Forelimb muscle (tissue), 1 donor: ENCODE measurements at regions not wholly inside any gene's neighbourhood (a gene's known extent, or its start where the extent isn't known, plus 50 kb on each side); places are given as distances from the start of the nearest gene placed in this dataset.
"Not testable (repeated sequence)": the region's sequence is repeated elsewhere in the genome, so short reads cannot be mapped to it uniquely, and the experiment has no call there.

ENCODE experiments used
- DNase-seq: peaks from one replicate; pipeline ENCODE4 v3.0.0-alpha.2; 2013; ENCODE audit warnings: low read depth

GRCh38 chr11:42975180-42975529, 336.6 kb upstream of the API5 start:
- no peak for DNase-seq

DNA sequence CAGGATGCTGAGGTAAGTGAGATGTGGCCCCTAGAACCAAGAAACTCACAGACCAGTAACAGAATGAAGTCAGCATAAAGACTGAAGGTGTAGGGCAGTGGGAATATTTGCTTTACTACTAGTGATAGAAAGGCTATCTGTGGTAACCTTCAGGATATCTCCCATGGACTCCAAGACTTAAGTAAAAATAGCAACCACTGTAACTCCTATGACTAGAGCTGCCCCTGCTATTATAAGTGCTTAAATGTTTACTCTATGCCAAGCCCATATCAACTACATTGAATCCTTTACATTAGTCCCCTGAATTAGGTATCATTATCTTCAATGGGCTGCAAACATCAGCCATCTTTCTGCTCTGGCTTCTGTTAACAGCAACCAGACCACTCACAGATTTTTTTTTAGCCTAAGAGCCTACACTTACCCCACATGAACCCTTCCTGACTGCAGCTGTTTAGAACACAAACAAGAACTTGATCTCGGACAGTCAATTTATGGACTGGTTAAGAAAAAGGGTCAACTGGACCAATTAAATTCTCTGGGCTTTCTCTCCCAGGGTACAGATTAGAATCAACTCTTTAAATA, 335.1 kb upstream of the API5 start:
- no peak for DNase-seq

GRCh38 chr11:42992594-42992993, 319.2 kb upstream of the API5 start:
- no peak for DNase-seq

DNA sequence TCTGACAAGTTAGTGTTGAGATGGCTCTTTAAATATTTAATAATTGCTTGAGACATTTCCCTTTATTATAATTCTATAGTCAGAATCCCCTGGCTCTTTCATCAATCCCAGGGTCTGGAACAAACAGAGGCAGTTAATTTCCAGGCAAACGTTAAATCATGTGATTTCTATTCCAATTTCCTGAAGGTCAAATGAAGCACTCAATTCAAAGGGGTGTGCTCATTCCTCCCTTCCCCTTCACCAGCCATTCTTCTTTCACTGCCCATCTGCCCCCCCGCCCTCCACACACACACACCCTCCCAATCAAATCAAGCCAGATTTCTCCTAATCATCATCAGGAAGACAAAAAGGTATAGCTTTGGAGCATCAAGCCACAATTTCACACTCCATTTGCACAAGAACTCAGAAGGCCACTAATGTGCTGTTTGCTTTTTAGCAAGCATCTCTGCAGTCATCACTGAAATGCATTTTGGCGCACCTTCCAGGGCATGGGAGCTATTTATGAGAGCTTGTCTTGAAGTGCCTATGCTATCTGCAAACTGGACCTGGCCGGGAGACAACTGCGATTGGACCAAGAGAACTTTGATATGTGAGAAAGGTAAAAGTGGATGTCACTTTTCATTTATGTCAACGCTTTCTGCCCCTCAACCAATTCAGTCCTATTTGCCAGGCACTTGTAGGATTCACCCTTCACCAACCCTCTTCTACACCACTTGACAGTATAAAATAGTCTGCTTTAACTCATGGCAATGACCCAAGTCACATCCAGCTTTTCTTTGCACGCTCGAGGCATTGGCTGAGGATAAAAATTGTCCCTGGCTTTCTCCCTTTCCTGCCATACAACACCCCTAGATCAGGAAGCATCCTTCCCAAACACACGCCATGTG, 315.1 kb upstream of the API5 start:
- DNase-seq, result no peak

- DNase-seq, result not testable (repeated sequence)
Measured at GRCh38 chr11:43004879-43005278, 306.9 kb upstream of the API5 start.

DNA sequence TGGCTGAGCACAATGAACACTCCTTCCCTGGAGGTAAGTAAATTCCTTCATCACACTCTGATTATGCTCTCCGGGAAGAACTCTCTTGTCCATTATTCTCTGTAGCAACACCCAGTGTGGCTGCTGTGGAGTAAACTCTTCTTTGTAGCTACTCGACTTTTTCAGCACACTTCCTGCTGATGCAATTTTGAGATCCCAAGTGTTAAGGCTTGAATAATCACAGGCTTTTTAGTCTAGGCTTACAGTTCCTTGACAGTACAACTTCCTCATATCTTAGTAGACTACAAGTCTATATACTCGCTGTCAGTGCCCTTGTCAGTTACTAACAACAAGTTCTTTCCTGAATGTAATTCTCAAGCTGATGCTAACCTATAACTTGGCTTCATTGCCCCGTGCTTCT, 301.8 kb upstream of the API5 start:
- DNase-seq, result no peak

GRCh38 chr11:43012606-43013005, 299.2 kb upstream of the API5 start:
- no peak for DNase-seq

DNA sequence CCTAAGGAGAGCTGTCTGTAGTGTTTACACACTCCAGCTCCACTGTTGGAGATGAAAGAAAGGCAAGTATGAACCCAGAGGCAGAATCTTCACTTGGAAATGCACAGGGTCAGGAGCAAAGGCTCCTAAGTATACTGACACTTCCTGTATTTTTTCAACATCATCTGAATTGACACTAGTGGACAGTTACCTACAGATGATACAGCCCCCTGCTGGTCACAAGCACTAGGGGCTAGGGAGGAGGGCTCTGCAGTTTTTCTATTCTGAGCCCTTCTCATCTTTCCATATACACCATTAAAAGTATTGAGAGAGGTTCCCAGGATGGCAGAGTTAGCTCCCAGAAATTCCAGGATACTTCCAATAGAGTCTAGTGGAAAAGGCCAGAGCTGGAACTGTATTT, 290.3 kb upstream of the API5 start:
- no peak for DNase-seq

- no peak for DNase-seq
Measured at GRCh38 chr11:43034341-43034740, 277.5 kb upstream of the API5 start.

- no peak for DNase-seq
Measured at GRCh38 chr11:43035086-43035485, 276.7 kb upstream of the API5 start.

DNA sequence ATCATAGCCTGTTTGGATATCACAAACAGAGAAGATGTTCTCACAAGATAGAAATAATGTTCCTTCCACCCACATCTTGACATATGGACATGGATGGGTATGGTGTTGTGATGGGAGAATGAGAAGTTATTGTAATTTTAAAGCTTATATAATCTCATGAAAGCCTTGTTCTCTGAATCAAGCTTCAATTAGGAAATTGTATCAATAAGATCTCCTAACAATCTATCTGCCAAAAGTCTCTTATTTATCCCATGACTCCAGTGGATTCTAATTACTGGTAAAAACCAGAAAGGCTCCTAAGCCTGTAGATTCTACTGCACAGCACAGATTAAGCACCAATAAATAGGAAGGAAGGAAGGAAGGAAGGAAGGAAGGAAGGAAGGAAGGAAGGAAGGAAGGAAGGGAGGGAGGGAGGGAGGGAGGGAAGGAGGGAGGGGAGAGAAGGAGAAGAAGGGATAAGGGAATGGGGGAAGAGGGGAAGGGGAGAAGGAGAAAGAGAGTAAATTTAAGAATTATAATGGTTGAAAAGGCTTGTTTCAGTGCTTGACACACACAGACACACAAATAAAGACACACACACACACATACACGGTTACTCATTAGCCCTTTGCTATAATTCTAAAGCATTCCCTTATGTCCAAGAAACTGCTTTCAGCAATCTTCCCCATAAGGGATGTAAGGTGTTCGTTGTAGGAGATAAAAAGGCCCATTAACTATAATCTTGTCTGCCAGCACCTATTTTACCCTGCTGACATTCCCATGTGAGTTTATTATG, 258.0 kb upstream of the API5 start:
- DNase-seq, result no peak

- no peak for DNase-seq
Measured at GRCh38 chr11:43067681-43068080, 244.1 kb upstream of the API5 start.

GRCh38 chr11:43071338-43071737, 240.5 kb upstream of the API5 start:
- no peak for DNase-seq

DNA sequence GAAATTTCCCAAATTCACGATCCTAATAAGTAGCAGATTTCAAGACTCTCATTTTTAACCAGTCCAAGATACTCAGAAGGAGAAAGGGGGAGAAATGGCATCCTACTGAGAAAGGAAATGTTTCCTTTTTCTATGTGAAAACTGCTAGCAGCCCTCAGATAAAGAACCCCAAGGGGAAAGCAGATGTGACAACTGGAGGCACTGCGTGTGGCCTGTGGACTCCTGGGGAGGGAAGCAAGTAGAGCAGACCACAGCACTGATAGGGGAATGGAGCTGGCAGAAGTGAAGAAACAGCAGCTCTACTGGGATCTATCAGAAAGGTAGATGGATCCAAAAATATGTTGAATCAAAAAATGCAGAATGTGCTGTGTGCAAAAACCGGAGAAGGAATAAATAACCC, 239.7 kb upstream of the API5 start:
- no peak for DNase-seq

DNA sequence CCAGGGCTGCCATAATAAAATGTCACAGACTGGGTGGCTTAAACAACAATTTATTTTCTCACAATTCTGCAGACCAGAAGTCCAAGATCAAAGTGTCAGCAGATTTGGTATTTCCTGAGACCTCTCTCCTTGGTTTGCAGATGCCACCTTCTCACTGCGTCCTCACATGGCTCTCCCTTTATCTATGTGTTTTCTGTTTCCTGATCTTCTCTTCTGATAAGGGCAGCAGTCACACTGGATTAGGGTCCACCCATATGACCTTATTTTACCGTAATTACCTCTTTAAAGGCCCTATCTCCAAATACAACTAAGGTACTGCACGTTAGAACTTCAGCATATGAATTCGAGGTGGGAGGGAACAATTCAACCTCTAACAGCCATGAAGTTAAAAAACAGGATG, 238.9 kb upstream of the API5 start:
- no peak for DNase-seq

DNA sequence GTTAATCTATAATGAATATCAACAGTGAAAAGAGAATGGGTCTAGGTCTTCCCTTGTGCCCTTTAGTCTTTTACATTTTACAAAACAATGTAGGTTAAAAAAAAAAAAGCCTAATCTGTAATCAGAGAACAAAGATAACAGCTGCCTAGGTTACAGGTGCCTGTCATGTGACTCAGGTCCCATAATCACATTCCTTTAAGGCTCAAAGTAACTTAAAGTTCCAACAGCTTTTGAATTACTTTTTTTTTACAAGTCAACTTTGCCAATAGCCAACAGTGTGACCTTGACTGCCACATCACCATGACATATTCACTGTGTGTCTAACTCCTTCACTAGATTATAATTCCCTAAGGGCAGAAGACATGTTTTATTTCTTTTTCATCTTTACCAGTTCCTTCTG, 237.0 kb upstream of the API5 start:
- no peak for DNase-seq

- no peak for DNase-seq
Measured at GRCh38 chr11:43101113-43101512, 210.7 kb upstream of the API5 start.

DNA sequence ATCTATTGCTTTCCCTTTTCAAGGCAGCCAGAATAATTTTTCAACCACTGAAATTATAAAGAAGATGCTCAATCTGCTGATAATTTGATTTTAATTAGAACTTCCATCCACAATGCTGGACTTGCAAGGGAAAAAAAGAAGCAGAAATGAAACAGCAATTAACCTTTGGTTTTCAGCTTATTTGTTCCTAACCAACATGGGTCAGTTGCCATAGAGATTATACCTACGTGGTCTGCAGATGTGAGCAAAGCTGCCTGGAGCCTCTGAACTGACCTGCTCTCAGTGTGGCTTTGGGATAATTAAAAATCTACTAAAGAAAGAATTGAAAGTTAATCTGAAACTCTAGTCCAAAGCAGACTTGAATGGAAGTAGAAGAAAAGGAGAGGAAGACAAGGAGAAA, 195.7 kb upstream of the API5 start:
- DNase-seq, result no peak

DNA sequence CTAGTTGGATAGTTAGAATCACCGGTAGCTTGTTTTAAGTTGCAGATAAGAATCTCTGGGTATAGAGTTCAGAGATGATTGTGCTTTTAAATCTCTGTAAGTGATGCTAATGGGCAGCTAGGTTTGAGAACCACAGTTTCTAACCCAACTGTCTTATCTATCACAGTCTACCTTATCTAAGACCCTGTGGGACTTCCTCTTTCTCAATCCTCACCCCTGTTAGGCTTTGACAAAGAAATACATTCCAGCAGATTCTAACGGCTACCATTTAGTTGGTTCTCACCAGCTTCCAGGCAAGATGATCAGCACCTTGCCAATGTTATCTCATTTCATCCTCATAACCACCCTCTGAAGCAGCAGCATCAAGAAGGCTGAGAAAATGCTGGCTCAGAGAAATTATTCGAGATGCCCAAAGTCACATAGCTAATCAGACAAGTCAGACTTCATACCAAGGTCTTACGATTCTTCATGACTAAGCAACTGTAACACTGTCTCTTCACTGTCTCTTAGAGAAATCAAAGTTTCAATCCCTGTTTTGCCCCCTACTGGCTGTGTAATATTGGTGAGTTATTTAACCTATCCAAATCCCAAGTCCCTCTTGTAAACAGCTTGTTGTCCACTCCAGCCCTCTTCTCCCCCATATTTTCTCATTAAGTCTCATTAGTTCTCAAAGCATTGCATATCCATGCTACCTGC, 192.4 kb upstream of the API5 start:
- DNase-seq, result no peak

DNA sequence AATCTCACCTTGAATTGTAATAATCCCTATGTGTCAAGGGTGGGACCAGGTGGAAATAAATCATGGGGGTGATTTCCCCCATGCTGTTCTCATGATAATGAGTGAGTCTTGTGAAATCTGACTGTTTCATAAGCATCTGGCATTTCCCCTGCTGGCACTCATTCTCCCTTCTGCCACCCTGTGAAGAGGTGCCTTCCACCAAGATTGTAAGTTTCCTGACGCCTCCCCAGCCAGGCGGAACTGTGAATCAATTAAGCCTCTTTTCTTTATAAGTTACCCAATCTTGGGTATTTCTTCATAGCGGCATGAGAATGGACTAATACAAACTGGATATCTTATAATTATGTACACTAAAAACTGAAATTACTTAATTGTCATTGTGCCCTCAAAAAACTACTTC, 189.2 kb upstream of the API5 start:
- no peak for DNase-seq

- DNase-seq, result no peak
Measured at GRCh38 chr11:43123443-43123842, 188.4 kb upstream of the API5 start.

DNA sequence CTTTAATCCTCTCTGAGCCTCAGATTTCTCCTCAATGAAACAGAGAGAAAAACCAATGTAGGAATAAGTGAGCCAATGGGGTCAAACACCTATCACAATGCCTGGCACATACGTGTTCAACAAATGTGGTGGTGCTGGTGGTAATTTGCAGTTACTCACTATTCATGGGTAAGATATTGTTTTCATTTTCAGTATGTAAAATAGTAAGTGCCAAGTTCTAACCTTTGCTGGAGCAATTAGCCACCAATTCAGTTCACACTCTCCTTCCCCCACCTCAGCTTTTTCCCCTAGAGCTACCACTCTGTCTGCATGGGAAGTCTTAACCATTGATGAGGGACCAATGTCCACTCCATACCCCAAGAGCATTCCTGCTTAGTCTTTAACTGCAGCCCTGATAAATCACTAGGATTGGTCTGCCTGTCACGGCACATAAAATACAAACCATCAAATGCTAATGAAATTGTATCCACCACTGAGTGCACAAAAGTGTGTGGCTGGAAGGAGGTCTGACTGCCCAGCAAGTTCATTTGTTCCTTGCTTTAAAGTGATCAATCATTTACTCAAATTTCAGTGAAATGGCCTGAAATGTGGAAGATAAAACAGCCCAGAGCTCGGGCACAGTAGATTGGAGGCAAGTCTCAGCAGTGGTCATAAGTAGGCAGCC, 187.4 kb upstream of the API5 start:
- no peak for DNase-seq
